AG10803 (cell line): ENCODE measurements at regions not wholly inside any gene's neighbourhood (a gene's known extent, or its start where the extent isn't known, plus 50 kb on each side); places are given as distances from the start of the nearest gene placed in this dataset.

ENCODE experiments used
- DNase-seq: peaks from one replicate; pipeline ENCODE4 v3.0.0; 2010; ENCODE audit warnings: low read depth
- H3K4me3 ChIP-seq: 2 replicates; pipeline ENCODE4 v1.5.1; 2011; ENCODE audit warnings: mild to moderate bottlenecking, low read length, control low read depth
- CTCF ChIP-seq: conservative IDR thresholded peaks from 2 replicates; pipeline ENCODE4 v1.5.1; 2011; ENCODE audit warnings: mild to moderate bottlenecking, low read length, control low read depth, inconsistent platforms

GRCh38 chr7:50155755-50156154 is 62.7 kb upstream of the ZPBP start:
- DNase-seq, result no peak
- no peak overlapping the region for H3K4me3 ChIP-seq
- TF ChIP-seq CTCF, result no peak

GRCh38 chr7:50153995-50154394 is 60.9 kb upstream of the ZPBP start:
- DNase-seq, result no peak
- H3K4me3 ChIP-seq, result no peak overlapping the region
- TF ChIP-seq CTCF, result no peak

GRCh38 chr7:50153148-50153547 is 60.1 kb upstream of the ZPBP start:
- H3K4me3 ChIP-seq, result no peak overlapping the region
- no peak for TF ChIP-seq CTCF
- no peak for DNase-seq

GRCh38 chr7:50152486-50152885 is 59.4 kb upstream of the ZPBP start:
- DNase-seq, result no peak
- TF ChIP-seq CTCF, result no peak
- H3K4me3 ChIP-seq, result no peak overlapping the region

GRCh38 chr7:50151661-50152060 is 58.6 kb upstream of the ZPBP start:
- DNase-seq, result no peak
- H3K4me3 ChIP-seq, result no peak overlapping the region
- no peak for TF ChIP-seq CTCF

GRCh38 chr7:50151001-50151400 is 58.0 kb upstream of the ZPBP start:
- TF ChIP-seq CTCF, result no peak
- no peak overlapping the region for H3K4me3 ChIP-seq
- DNase-seq, result no peak

GRCh38 chr7:50149369-50149768 is 56.3 kb upstream of the ZPBP start:
- no peak for DNase-seq
- TF ChIP-seq CTCF, result no peak
- no peak overlapping the region for H3K4me3 ChIP-seq
